Hepatocyte (in vitro differentiated cells): ENCODE measurements at regions not wholly inside any gene's neighbourhood (a gene's known extent, or its start where the extent isn't known, plus 50 kb on each side); places are given as distances from the start of the nearest gene placed in this dataset.

Source experiments
- DNase-seq: peaks from one replicate; pipeline ENCODE4 v3.0.0-alpha.2; 2016; ENCODE audit warnings: low spot score
- H2AFZ ChIP-seq: fragments of 200-600 bp; sonication (generic); 2 replicates; pipeline ENCODE4 v1.6.0; 2016; ENCODE audit warnings: antibody characterized with exemption, mild to moderate bottlenecking
- H3K27ac ChIP-seq: fragments of 200-600 bp; sonication (generic); 2 replicates; pipeline ENCODE4 v1.5.1; 2016; ENCODE audit warnings: mild to moderate bottlenecking
- H3K27me3 ChIP-seq: fragments of 200-600 bp; sonication (generic); 2 replicates; pipeline ENCODE4 v1.6.1; 2016
- H3K36me3 ChIP-seq: fragments of 200-600 bp; sonication (generic); replicated peaks from 2 replicates; pipeline ENCODE4 v1.5.1; 2016; ENCODE audit warnings: low read depth; ENCODE audit not compliant: insufficient read depth
- H3K4me1 ChIP-seq: fragments of 200-600 bp; sonication (generic); 2 replicates; pipeline ENCODE4 v1.5.1; 2016; ENCODE audit warnings: mild to moderate bottlenecking, moderate library complexity; ENCODE audit not compliant: insufficient read depth
- H3K4me2 ChIP-seq: fragments of 200-600 bp; sonication (generic); 2 replicates; pipeline ENCODE4 v1.6.0; 2016
- H3K4me3 ChIP-seq: fragments of 200-600 bp; sonication (generic); 2 replicates; pipeline ENCODE4 v1.5.1; 2016; ENCODE audit warnings: mild to moderate bottlenecking
- H3K79me2 ChIP-seq: fragments of 200-600 bp; sonication (generic); 2 replicates; pipeline ENCODE4 v1.6.0; 2017; ENCODE audit warnings: mild to moderate bottlenecking
- H3K9me2 ChIP-seq: fragments of 200-600 bp; sonication (generic); replicated peaks from 2 replicates; pipeline ENCODE4 v1.6.0; 2017; ENCODE audit warnings: mild to moderate bottlenecking; ENCODE audit not compliant: insufficient read depth
- H3K9me3 ChIP-seq: fragments of 200-600 bp; sonication (generic); 2 replicates; pipeline ENCODE4 v1.5.1; 2016; ENCODE audit warnings: low read depth, mild to moderate bottlenecking
- H4K20me1 ChIP-seq: fragments of 200-600 bp; sonication (generic); 2 replicates; pipeline ENCODE4 v1.6.0; 2016; ENCODE audit warnings: mild to moderate bottlenecking; ENCODE audit not compliant: insufficient read depth, poor library complexity, severe bottlenecking
- EZH2 ChIP-seq: fragments of 200-600 bp; sonication (generic); IDR thresholded peaks from 2 replicates; pipeline ENCODE4 v1.6.1; 2016; ENCODE audit warnings: antibody characterized with exemption, mild to moderate bottlenecking, borderline replicate concordance
- EZH2phosphoT487 ChIP-seq: fragments of 200-600 bp; sonication (generic); IDR thresholded peaks from one replicate; pipeline ENCODE4 v1.6.1; 2018; ENCODE audit warnings: antibody characterized with exemption, mild to moderate bottlenecking, low read depth, moderate library complexity; ENCODE audit not compliant: unreplicated experiment, severe bottlenecking
- WGBS: methylation state at CpG from one replicate; pipeline ENCODE4 v1.1.6; 2016; ENCODE audit warnings: low lambda C conversion rate; ENCODE audit errors: missing lambda C conversion rate; 5-methylcytosine and 5-hydroxymethylcytosine counted together
- TF ChIP-seq, protein P1 (sequence below): fragments of 200-600 bp; sonication (generic); IDR thresholded peaks from 2 replicates; pipeline ENCODE4 v1.5.1; 2016; ENCODE audit warnings: antibody characterized with exemption, mild to moderate bottlenecking; ENCODE audit not compliant: poor library complexity

DNA sequence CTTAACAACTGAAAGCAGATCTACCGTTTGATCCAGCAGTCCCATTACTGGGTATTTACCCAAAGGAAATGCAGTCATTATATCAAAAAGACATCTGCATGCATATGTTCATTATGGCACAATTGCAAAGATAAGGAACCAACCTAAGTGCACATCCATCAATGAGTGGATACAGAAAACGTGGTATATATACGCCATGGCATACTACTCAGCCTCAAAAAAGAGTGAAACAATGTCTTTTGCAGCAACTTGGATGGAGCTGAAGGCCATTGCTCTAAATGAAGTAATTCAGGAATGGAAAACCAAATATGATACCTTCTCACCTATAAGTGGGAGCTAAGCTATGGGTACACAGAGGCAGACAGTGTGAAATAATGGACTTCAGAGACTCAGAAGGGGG is 169.3 kb downstream of the ZBTB18 start:
- TF ChIP-seq, protein P1, sequence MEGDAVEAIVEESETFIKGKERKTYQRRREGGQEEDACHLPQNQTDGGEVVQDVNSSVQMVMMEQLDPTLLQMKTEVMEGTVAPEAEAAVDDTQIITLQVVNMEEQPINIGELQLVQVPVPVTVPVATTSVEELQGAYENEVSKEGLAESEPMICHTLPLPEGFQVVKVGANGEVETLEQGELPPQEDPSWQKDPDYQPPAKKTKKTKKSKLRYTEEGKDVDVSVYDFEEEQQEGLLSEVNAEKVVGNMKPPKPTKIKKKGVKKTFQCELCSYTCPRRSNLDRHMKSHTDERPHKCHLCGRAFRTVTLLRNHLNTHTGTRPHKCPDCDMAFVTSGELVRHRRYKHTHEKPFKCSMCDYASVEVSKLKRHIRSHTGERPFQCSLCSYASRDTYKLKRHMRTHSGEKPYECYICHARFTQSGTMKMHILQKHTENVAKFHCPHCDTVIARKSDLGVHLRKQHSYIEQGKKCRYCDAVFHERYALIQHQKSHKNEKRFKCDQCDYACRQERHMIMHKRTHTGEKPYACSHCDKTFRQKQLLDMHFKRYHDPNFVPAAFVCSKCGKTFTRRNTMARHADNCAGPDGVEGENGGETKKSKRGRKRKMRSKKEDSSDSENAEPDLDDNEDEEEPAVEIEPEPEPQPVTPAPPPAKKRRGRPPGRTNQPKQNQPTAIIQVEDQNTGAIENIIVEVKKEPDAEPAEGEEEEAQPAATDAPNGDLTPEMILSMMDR, result no peak
- TF ChIP-seq EZH2 (no peak), EZH2phosphoT487 (no peak)
- no peak overlapping the region for H2AFZ ChIP-seq
- no peaks in the 10 kb centered on the region for H3K4me1 ChIP-seq
- no peak overlapping the region for H3K4me3 ChIP-seq
- no peak for DNase-seq
- no peaks in the 10 kb centered on the region for H3K36me3 ChIP-seq
- no peaks in the 10 kb centered on the region for H3K79me2 ChIP-seq
- no peak overlapping the region for H3K27ac ChIP-seq
- no peaks in the 10 kb centered on the region for H4K20me1 ChIP-seq
- no peak overlapping the region for H3K4me2 ChIP-seq
- no peaks in the 10 kb centered on the region for H3K9me3 ChIP-seq
- WGBS, result 64% methylated on average over 3 of the region's 3 CpGs
- H3K9me2 ChIP-seq, result no peaks in the 10 kb centered on the region
- no peaks in the 10 kb centered on the region for H3K27me3 ChIP-seq

DNA sequence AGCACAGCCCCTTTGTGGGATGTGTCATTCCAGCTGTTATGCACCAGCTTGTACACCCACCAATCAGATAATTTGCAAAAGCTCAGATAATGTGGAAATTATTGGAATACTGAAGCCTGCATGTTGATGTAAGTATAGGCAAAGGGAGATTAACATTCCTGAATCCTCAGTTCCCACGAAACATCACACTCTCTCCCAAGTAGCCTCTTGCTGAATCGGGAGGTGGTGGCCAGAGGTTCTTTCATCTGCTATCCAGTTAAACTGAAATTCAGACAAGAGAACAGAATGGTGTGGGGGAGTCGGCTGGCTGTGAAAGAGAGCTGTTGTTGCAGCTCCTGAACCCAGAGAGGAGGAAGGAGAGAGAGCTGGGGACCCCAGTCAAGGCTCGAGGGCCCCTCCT is 170.9 kb downstream of the ZBTB18 start:
- no peaks in the 10 kb centered on the region for H3K4me1 ChIP-seq
- H3K4me3 ChIP-seq, result no peak overlapping the region
- H3K36me3 ChIP-seq, result no peaks in the 10 kb centered on the region
- no peaks in the 10 kb centered on the region for H3K9me2 ChIP-seq
- no peaks in the 10 kb centered on the region for H3K79me2 ChIP-seq
- no peak for TF ChIP-seq EZH2phosphoT487
- no peak overlapping the region for H2AFZ ChIP-seq
- no peak for DNase-seq
- no peaks in the 10 kb centered on the region for H3K9me3 ChIP-seq
- no peak overlapping the region for H3K4me2 ChIP-seq
- no peaks in the 10 kb centered on the region for H4K20me1 ChIP-seq
- no peaks in the 10 kb centered on the region for H3K27me3 ChIP-seq
- H3K27ac ChIP-seq, result no peak overlapping the region
- 71% methylated on average over 4 of the region's 4 CpGs for WGBS

DNA sequence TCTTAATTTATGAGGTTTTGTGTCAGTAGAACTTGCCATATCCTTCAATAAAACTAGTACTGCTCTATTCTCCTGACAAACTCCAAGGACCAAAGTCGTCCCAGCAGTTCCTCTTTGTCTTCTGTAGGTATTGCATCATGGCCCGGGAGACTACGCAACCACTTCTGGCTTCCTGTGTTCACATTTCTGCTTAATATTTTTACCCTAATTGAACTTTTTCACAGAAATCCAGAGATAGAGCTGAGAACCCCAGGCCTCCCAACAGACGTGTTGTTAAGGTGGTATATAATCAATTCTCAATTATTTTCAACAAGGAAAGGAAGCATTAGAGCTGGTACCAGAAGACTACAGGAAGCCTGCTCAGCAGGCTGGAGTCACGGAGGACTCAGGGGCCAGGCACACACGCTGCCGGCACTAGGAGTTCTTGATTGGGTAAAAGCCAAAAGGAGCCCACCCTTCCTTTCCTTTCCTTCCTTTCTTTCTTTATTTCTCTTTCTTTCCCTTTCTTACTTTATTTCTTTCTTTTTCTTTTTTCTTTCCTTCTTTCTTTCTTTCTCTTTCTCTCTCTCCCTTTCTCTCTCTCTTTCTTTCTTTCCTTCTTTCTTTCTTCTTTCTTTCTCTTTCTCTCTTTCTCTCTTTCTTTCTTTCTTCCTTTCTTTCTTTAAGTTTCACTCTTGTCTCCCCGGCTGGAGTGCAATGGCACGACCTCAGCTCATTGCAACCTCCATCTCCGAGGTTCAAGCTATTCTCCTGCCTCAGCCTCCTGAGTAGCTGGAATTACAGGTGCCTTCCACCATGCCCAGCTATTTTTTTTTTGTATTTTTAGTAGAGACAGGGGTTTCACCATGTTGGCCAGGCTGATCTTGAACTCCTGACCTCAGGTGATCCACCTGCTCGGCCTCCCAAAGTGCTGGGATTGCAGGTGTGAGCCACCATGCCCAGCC is 173.7 kb downstream of the ZBTB18 start:
- Histone ChIP-seq H3K4me1 (no peaks in the 10 kb centered on the region), H4K20me1 (no peaks in the 10 kb centered on the region), H3K27ac (no peak overlapping the region), H2AFZ (no peak overlapping the region), H3K79me2 (no peaks in the 10 kb centered on the region), H3K9me3 (no peaks in the 10 kb centered on the region), H3K36me3 (no peaks in the 10 kb centered on the region), H3K4me2 (no peak overlapping the region), H3K27me3 (no peaks in the 10 kb centered on the region), H3K9me2 (no peaks in the 10 kb centered on the region), H3K4me3 (no peak overlapping the region)
- WGBS, result 88% methylated on average over 11 of the region's 11 CpGs
- no peak for DNase-seq
- no peak for TF ChIP-seq EZH2phosphoT487
- TF ChIP-seq, protein P1, result no peak
- no peak for TF ChIP-seq EZH2

DNA sequence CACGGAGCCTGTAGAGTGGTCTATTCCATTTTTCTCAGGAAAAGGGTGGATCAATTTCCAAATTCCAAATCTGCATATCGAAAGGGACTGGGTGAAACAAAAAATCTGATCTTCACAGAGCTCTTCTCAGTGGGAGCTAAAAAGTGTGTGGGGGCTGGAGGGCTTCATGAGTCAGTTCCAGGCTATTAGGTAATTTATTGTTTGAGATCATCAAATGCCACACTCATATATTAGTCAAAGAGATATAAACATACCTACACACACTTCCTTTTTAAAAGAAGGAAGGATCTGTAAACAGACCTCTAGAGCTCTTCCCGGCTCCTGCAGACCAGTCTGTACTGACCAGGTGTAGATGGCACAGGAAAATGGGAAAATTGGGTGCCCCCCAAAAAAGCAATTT is 175.4 kb downstream of the ZBTB18 start:
- H3K27me3 ChIP-seq, result no peaks in the 10 kb centered on the region
- no peaks in the 10 kb centered on the region for H3K36me3 ChIP-seq
- no peak overlapping the region for H3K4me2 ChIP-seq
- 90% methylated on average over 3 of the region's 3 CpGs for WGBS
- no peak overlapping the region for H2AFZ ChIP-seq
- no peaks in the 10 kb centered on the region for H3K9me2 ChIP-seq
- TF ChIP-seq, protein P1, result no peak
- TF ChIP-seq EZH2, result no peak
- no peak for TF ChIP-seq EZH2phosphoT487
- no peaks in the 10 kb centered on the region for H3K4me1 ChIP-seq
- H3K9me3 ChIP-seq, result no peaks in the 10 kb centered on the region
- H3K79me2 ChIP-seq, result no peaks in the 10 kb centered on the region
- no peaks in the 10 kb centered on the region for H4K20me1 ChIP-seq
- H3K27ac ChIP-seq, result no peak overlapping the region
- no peak overlapping the region for H3K4me3 ChIP-seq
- DNase-seq, result no peak
